Body of pancreas (tissue), 4 donors: ENCODE measurements at regions not wholly inside any gene's neighbourhood (a gene's known extent, or its start where the extent isn't known, plus 50 kb on each side); places are given as distances from the start of the nearest gene placed in this dataset.
"Not testable (repeated sequence)": the region's sequence is repeated elsewhere in the genome, so short reads cannot be mapped to it uniquely, and the experiment has no call there.

Experiments used
- CTCF ChIP-seq, 7 experiments: fragments of 450-650 bp in 4 of 7; fragments of 200-600 bp in 3 of 7; sonication (generic) in 3 of 7; IDR thresholded peaks; one replicate each; pipeline ENCODE4 v1.5.1; 2016 to 2019; ENCODE audit warnings: antibody characterized with exemption in 7 of 7
- POLR2A ChIP-seq, 3 donors: fragments of 450-650 bp; IDR thresholded peaks; one replicate each; pipeline ENCODE4 v1.6.1; 2016; ENCODE audit warnings: antibody characterized with exemption in 3 of 3, mild to moderate bottlenecking in 2 of 3

DNA sequence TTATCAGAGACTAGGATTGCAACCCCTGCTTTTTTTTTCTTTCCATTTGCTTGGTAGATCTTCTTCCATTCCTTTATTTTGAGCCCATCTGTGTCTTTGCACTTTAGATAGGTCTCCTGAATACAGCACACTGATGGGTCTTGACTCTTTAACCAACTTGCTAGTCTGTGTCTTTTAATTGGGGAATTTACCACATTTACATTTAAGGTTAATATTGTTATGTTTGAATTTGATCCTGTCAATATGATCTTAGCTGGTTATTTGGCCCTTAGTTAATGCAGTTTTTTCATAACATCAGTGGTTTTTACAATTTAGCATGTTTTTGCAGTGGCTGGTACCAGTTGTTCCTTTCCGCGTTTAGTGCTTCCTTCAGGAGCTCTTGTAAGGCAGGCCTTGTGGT, 437.2 kb downstream of the ARL4A start:
- TF ChIP-seq CTCF, POLR2A (IDR thresholded peaks at IDR 0.05): not testable (repeated sequence)
